LoVo (cell line): ENCODE measurements at regions not wholly inside any gene's neighbourhood (a gene's known extent, or its start where the extent isn't known, plus 50 kb on each side); places are given as distances from the start of the nearest gene placed in this dataset.
A peak's percentile ranks its signal among the peaks of the same experiment; 100 is the strongest.
"Not testable (repeated sequence)": the region's sequence is repeated elsewhere in the genome, so short reads cannot be mapped to it uniquely, and the experiment has no call there.

Experiments
- DNase-seq: peaks from one replicate; pipeline ENCODE4 v3.0.0-alpha.2; 2016; ENCODE audit warnings: low spot score

- not testable (repeated sequence) for DNase-seq
These were observed 173.9 kb downstream of the TJP1 start for GRCh38 chr15:29648415-29648814.

- no peak for DNase-seq
These were observed 176.4 kb downstream of the TJP1 start for GRCh38 chr15:29645841-29646240.

GRCh38 chr15:29644361-29644760, 177.9 kb downstream of the TJP1 start:
- not testable (repeated sequence) for DNase-seq

- no peak for DNase-seq
These were observed 183.5 kb downstream of the TJP1 start for GRCh38 chr15:29638781-29639180.

- no peak for DNase-seq
These were observed 184.3 kb downstream of the TJP1 start for GRCh38 chr15:29638011-29638410.

- DNase-seq = no peak
These were observed 184.7 kb downstream of the TJP1 start for GRCh38 chr15:29637555-29637954.

- no peak for DNase-seq
These were observed 185.3 kb downstream of the TJP1 start for GRCh38 chr15:29636921-29637320.

- DNase-seq = peak; percentile 54
These were observed 186.1 kb downstream of the TJP1 start for GRCh38 chr15:29636140-29636539.

GRCh38 chr15:29635513-29636098, 186.7 kb downstream of the TJP1 start:
- no peak for DNase-seq

GRCh38 chr15:29633971-29634370, 188.3 kb downstream of the TJP1 start:
- DNase-seq = no peak

GRCh38 chr15:29632671-29633406, 189.4 kb downstream of the TJP1 start:
- no peak for DNase-seq

- no peak for DNase-seq
These were observed 190.9 kb downstream of the TJP1 start for GRCh38 chr15:29631076-29632070.

- no peak for DNase-seq
These were observed 198.0 kb downstream of the TJP1 start for GRCh38 chr15:29624271-29624670.

- no peak for DNase-seq
These were observed 199.1 kb downstream of the TJP1 start for GRCh38 chr15:29623116-29623639.

GRCh38 chr15:29622637-29623036, 199.6 kb downstream of the TJP1 start:
- no peak for DNase-seq

- DNase-seq = no peak
These were observed 200.7 kb downstream of the TJP1 start for GRCh38 chr15:29621616-29622015.

GRCh38 chr15:29618586-29618985, 203.7 kb downstream of the TJP1 start:
- DNase-seq = no peak

GRCh38 chr15:29616512-29616911, 205.8 kb downstream of the TJP1 start:
- no peak for DNase-seq

GRCh38 chr15:29615791-29616190, 206.5 kb downstream of the TJP1 start:
- no peak for DNase-seq

- peak; percentile 55 for DNase-seq
These were observed 208.3 kb downstream of the TJP1 start for GRCh38 chr15:29613951-29614382.

- DNase-seq = no peak
These were observed 209.6 kb downstream of the TJP1 start for GRCh38 chr15:29612701-29613100.

GRCh38 chr15:29612096-29612495, 210.2 kb downstream of the TJP1 start:
- DNase-seq = peak; percentile 39
